Thyroid gland (tissue), 4 donors: ENCODE measurements at regions not wholly inside any gene's neighbourhood (a gene's known extent, or its start where the extent isn't known, plus 50 kb on each side); places are given as distances from the start of the nearest gene placed in this dataset.

Experiments
- DNase-seq, 2 donors: peaks; one replicate each; pipeline ENCODE4 v3.0.0-alpha.2; 2019
- H3K27ac ChIP-seq, 3 donors: fragments of 200-600 bp; sonication (generic); 1 replicate in 2 of 3; 2 replicates in 1 of 3; pipeline ENCODE4 v1.5.1; 2016 to 2019; ENCODE audit warnings: mild to moderate bottlenecking in 1 of 3, moderate library complexity in 1 of 3
- H3K27me3 ChIP-seq: fragments of 200-600 bp; sonication (generic); one replicate; pipeline ENCODE4 v1.5.1; 2019
- H3K36me3 ChIP-seq, 2 donors: fragments of 200-600 bp; sonication (generic); one replicate each; pipeline ENCODE4 v1.5.1; 2016 to 2019
- H3K4me1 ChIP-seq, 2 donors: fragments of 200-600 bp; sonication (generic); one replicate each; pipeline ENCODE4 v1.5.1; 2017 to 2019
- H3K4me3 ChIP-seq, 3 donors: fragments of 200-600 bp; sonication (generic); replicated peaks in 1 of 3; 1 replicate in 2 of 3; 2 replicates in 1 of 3; pipeline ENCODE4 v1.5.1; 2016; ENCODE audit warnings: mild to moderate bottlenecking in 1 of 3
- H3K9me3 ChIP-seq: fragments of 200-600 bp; sonication (generic); one replicate; pipeline ENCODE4 v1.5.1; 2017
- POLR2A ChIP-seq, 2 donors: fragments of 450-650 bp; IDR thresholded peaks; one replicate each; pipeline ENCODE4 v1.6.1; 2017; ENCODE audit warnings: antibody characterized with exemption in 2 of 2, mild to moderate bottlenecking in 2 of 2, moderate library complexity in 1 of 2
- WGBS, 2 donors: methylation state at CpG; one replicate each; pipeline ENCODE4 v1.1.5; 2017; 5-methylcytosine and 5-hydroxymethylcytosine counted together
- intact Hi-C: fragments of 100-400 bp; cut with DNase I; formaldehyde crosslinking; loops from one replicate; pipeline ENCODE4 v1.15.1; 2023
- TF ChIP-seq, protein P1 (sequence below), 6 experiments: fragments of 200-600 bp in 3 of 6; fragments of 450-650 bp in 3 of 6; sonication (generic) in 3 of 6; IDR thresholded peaks; one replicate each; pipeline ENCODE4 v1.5.1; 2016 to 2019; ENCODE audit warnings: antibody characterized with exemption in 6 of 6, mild to moderate bottlenecking in 2 of 6, inconsistent platforms in 1 of 6, moderate library complexity in 1 of 6

GRCh38 chr14:29355846-29356245 lies 571.8 kb downstream of the PRKD1 start:
- no peak overlapping the region for H3K4me3 ChIP-seq
- H3K9me3 ChIP-seq, result no peaks in the 10 kb centered on the region
- intact Hi-C loops, result no loop called here
- 87 to 90% methylated on average over 1 of the region's 1 CpG for WGBS, 2 donors
- DNase-seq, result no peak
- peaks cover 8 to 9% of the 10 kb centered on the region in 2 donors for H3K4me1 ChIP-seq
- H3K27ac ChIP-seq, result no peak overlapping the region
- H3K36me3 ChIP-seq, result no peaks in the 10 kb centered on the region
- H3K27me3 ChIP-seq, result no peaks in the 10 kb centered on the region
- TF ChIP-seq, protein P1, sequence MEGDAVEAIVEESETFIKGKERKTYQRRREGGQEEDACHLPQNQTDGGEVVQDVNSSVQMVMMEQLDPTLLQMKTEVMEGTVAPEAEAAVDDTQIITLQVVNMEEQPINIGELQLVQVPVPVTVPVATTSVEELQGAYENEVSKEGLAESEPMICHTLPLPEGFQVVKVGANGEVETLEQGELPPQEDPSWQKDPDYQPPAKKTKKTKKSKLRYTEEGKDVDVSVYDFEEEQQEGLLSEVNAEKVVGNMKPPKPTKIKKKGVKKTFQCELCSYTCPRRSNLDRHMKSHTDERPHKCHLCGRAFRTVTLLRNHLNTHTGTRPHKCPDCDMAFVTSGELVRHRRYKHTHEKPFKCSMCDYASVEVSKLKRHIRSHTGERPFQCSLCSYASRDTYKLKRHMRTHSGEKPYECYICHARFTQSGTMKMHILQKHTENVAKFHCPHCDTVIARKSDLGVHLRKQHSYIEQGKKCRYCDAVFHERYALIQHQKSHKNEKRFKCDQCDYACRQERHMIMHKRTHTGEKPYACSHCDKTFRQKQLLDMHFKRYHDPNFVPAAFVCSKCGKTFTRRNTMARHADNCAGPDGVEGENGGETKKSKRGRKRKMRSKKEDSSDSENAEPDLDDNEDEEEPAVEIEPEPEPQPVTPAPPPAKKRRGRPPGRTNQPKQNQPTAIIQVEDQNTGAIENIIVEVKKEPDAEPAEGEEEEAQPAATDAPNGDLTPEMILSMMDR (IDR thresholded peaks at IDR 0.05), result no peak
- TF ChIP-seq POLR2A (IDR thresholded peaks at IDR 0.05), result no peak

DNA sequence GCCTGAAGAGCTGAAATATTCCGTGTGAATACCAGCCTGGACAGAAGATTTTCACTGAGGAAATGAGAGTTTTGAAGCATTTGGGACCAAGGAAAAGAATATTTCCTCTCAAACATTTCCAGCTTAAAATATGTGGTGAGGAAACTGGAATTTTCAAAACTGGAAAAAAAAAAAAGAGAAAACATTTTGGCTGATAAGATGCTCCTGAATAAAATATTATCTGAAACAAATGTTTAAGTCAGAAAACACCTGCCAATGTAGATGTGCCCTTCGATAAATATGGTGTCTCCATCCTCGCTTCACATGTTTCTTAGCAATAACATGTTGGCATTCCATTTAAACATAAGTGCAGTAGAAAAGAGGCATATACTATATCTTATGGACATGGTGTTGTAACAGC lies 567.0 kb downstream of the PRKD1 start:
- Histone ChIP-seq H3K9me3 (no peaks in the 10 kb centered on the region), H3K27me3 (no peaks in the 10 kb centered on the region), H3K36me3 (no peaks in the 10 kb centered on the region), H3K27ac (no peak overlapping the region), H3K4me1 (no peaks in the 10 kb centered on the region), H3K4me3 (no peak overlapping the region)
- no peak for DNase-seq
- WGBS, 2 donors, result 79 to 82% methylated on average over 3 of the region's 3 CpGs
- TF ChIP-seq POLR2A (IDR thresholded peaks at IDR 0.05), result no peak
- TF ChIP-seq, protein P1 (IDR thresholded peaks at IDR 0.05), result no peak
- intact Hi-C loops, result no loop called here

- intact Hi-C loops, result no loop called here
- TF ChIP-seq POLR2A (IDR thresholded peaks at IDR 0.05), result no peak
- TF ChIP-seq, protein P1 (IDR thresholded peaks at IDR 0.05), result no peak
- Histone ChIP-seq H3K4me3 (no peak overlapping the region), H3K27me3 (no peaks in the 10 kb centered on the region), H3K27ac (no peak overlapping the region), H3K4me1 (no peaks in the 10 kb centered on the region), H3K36me3 (no peaks in the 10 kb centered on the region), H3K9me3 (no peaks in the 10 kb centered on the region)
- no peak for DNase-seq
- 91 to 96% methylated on average over 2 of the region's 2 CpGs for WGBS, 2 donors
Observed at GRCh38 chr14:29370024-29370423, 557.6 kb downstream of the PRKD1 start.

DNA sequence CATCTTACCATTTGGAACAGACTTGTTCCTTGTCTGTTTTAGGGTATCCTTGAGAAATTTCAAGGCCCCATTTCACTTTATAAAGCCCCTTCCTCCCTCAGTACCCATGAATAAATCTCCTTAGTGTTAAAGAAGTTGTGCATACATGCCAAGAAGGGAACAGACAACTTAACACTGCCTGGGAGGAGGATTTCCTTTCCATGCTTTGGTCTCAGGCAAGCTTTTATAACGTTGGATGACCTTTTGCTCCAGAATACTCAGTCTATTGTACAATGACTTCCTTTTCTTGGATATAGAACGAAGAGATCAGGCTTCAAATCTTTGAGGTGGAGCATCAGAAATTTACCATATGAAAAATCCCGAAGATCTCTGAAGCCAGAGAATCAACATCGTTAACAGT lies 551.4 kb downstream of the PRKD1 start:
- Histone ChIP-seq H3K4me3 (no peak overlapping the region), H3K27me3 (no peaks in the 10 kb centered on the region), H3K4me1 (no peaks in the 10 kb centered on the region), H3K36me3 (no peaks in the 10 kb centered on the region), H3K9me3 (no peaks in the 10 kb centered on the region), H3K27ac (no peak overlapping the region)
- TF ChIP-seq, protein P1 (IDR thresholded peaks at IDR 0.05), result no peak
- TF ChIP-seq POLR2A (IDR thresholded peaks at IDR 0.05), result no peak
- intact Hi-C loops, result no loop called here
- no peak for DNase-seq
- WGBS, 2 donors, result 51 to 60% methylated on average over 4 of the region's 4 CpGs

GRCh38 chr14:29380826-29381225 lies 546.8 kb downstream of the PRKD1 start:
- no peak for TF ChIP-seq POLR2A (IDR thresholded peaks at IDR 0.05)
- TF ChIP-seq, protein P1 (IDR thresholded peaks at IDR 0.05), result no peak
- no peak overlapping the region for H3K27ac ChIP-seq
- WGBS, 2 donors, result 91 to 92% methylated on average over 12 of the region's 12 CpGs
- H3K4me1 ChIP-seq, result no peaks in the 10 kb centered on the region
- DNase-seq, result no peak
- H3K4me3 ChIP-seq, result no peak overlapping the region
- intact Hi-C loops, result no loop called here
- no peaks in the 10 kb centered on the region for H3K36me3 ChIP-seq
- H3K27me3 ChIP-seq, result no peaks in the 10 kb centered on the region
- no peaks in the 10 kb centered on the region for H3K9me3 ChIP-seq
